HS-27A (cell line): ENCODE measurements at regions not wholly inside any gene's neighbourhood (a gene's known extent, or its start where the extent isn't known, plus 50 kb on each side); places are given as distances from the start of the nearest gene placed in this dataset.

Experiments
- DNase-seq: peaks from one replicate; pipeline ENCODE4 v3.0.0-alpha.2; 2012; ENCODE audit warnings: low read depth, missing footprints

- no peak for DNase-seq
Measured at GRCh38 chr5:159536166-159536565, 205.9 kb upstream of the IL12B start.

GRCh38 chr5:159536646-159537045 is 206.4 kb upstream of the IL12B start:
- DNase-seq, result no peak

- no peak for DNase-seq
Measured at GRCh38 chr5:159539678-159540077, 209.4 kb upstream of the IL12B start.

- DNase-seq, result no peak
Measured at GRCh38 chr5:159543326-159543725, 213.0 kb upstream of the IL12B start.

GRCh38 chr5:159545156-159545555 is 214.9 kb upstream of the IL12B start:
- no peak for DNase-seq

GRCh38 chr5:159547466-159548195 is 217.3 kb upstream of the IL12B start:
- no peak for DNase-seq

- DNase-seq, result no peak
Measured at GRCh38 chr5:159548517-159548916, 218.2 kb upstream of the IL12B start.

GRCh38 chr5:159549046-159549445 is 218.8 kb upstream of the IL12B start:
- DNase-seq, result no peak

GRCh38 chr5:159550951-159551350 is 220.7 kb upstream of the IL12B start:
- DNase-seq, result no peak

GRCh38 chr5:159552751-159553150 is 222.5 kb upstream of the IL12B start:
- DNase-seq, result no peak

- DNase-seq, result no peak
Measured at GRCh38 chr5:159553792-159554191, 223.5 kb upstream of the IL12B start.

- DNase-seq, result no peak
Measured at GRCh38 chr5:159555084-159555483, 224.8 kb upstream of the IL12B start.

GRCh38 chr5:159559337-159559736 is 229.1 kb upstream of the IL12B start:
- DNase-seq, result no peak

- DNase-seq, result no peak
Measured at GRCh38 chr5:159560088-159560487, 229.8 kb upstream of the IL12B start.

GRCh38 chr5:159564031-159564430 is 233.7 kb upstream of the IL12B start:
- DNase-seq, result no peak

GRCh38 chr5:159566832-159567231 is 236.5 kb upstream of the IL12B start:
- no peak for DNase-seq

- DNase-seq, result no peak
Measured at GRCh38 chr5:159567461-159567860, 237.2 kb upstream of the IL12B start.

- DNase-seq, result no peak
Measured at GRCh38 chr5:159571501-159572244, 241.4 kb upstream of the IL12B start.

- no peak for DNase-seq
Measured at GRCh38 chr5:159576902-159577301, 246.6 kb upstream of the IL12B start.

GRCh38 chr5:159581502-159582249 is 251.4 kb upstream of the IL12B start:
- DNase-seq, result peak; percentile 76

- DNase-seq, result peak; percentile 54
Measured at GRCh38 chr5:159582756-159583541, 252.7 kb upstream of the IL12B start.

GRCh38 chr5:159586921-159587320 is 256.6 kb upstream of the IL12B start:
- DNase-seq, result no peak
